OCI-LY7 (cell line): ENCODE measurements at regions not wholly inside any gene's neighbourhood (a gene's known extent, or its start where the extent isn't known, plus 50 kb on each side); places are given as distances from the start of the nearest gene placed in this dataset.

Experiments used
- EZH2phosphoT487 ChIP-seq: fragments of 200-600 bp; sonication (generic); IDR thresholded peaks from 2 replicates; pipeline ENCODE4 v1.6.1; 2018; ENCODE audit warnings: low read depth, borderline replicate concordance, mild to moderate bottlenecking, mixed run types, antibody characterized with exemption, low read length, moderate library complexity, mixed read lengths
- TF ChIP-seq, protein P1 (sequence below): fragments of 200-600 bp; sonication (generic); conservative IDR thresholded peaks from 2 replicates; pipeline ENCODE4 v1.5.1; 2014; ENCODE audit warnings: mild to moderate bottlenecking, antibody characterized with exemption, low read length, moderate library complexity, mixed read lengths

DNA sequence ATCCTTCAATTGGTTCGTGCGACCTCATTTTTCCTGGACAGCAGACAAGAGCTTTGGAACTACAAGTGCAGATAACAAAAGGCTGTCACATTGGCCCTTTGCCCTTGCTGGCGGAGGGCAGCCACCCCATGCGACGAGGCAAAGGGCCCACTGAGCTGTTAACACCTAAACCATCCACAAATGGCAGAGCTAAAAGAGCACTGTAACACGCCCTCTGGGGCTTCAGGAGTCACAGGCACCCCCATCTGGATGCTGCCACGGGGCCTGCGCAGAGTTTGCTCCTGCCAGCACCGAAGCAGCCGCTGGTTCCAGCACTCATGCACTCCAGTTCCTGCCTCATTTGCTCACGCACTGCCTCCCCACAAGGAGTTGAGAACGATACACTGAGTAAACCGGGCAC is 524.9 kb downstream of the ZNF385D start:
- TF ChIP-seq, protein P1, sequence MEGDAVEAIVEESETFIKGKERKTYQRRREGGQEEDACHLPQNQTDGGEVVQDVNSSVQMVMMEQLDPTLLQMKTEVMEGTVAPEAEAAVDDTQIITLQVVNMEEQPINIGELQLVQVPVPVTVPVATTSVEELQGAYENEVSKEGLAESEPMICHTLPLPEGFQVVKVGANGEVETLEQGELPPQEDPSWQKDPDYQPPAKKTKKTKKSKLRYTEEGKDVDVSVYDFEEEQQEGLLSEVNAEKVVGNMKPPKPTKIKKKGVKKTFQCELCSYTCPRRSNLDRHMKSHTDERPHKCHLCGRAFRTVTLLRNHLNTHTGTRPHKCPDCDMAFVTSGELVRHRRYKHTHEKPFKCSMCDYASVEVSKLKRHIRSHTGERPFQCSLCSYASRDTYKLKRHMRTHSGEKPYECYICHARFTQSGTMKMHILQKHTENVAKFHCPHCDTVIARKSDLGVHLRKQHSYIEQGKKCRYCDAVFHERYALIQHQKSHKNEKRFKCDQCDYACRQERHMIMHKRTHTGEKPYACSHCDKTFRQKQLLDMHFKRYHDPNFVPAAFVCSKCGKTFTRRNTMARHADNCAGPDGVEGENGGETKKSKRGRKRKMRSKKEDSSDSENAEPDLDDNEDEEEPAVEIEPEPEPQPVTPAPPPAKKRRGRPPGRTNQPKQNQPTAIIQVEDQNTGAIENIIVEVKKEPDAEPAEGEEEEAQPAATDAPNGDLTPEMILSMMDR: no peak
- no peak for TF ChIP-seq EZH2phosphoT487
